Stimulated activated CD4-positive, alpha-beta T cell treated with anti-CD3 and anti-CD28 coated beads, Interleukin-4, amount 100 ng/mL, for 48 hours (primary cell): ENCODE measurements at regions not wholly inside any gene's neighbourhood (a gene's known extent, or its start where the extent isn't known, plus 50 kb on each side); places are given as distances from the start of the nearest gene placed in this dataset.

ENCODE experiments used
- DNase-seq, 2 donors: peaks; one replicate each; pipeline ENCODE4 v3.0.0-alpha.2; 2020; ENCODE audit warnings: low read depth in 2 of 2

DNA sequence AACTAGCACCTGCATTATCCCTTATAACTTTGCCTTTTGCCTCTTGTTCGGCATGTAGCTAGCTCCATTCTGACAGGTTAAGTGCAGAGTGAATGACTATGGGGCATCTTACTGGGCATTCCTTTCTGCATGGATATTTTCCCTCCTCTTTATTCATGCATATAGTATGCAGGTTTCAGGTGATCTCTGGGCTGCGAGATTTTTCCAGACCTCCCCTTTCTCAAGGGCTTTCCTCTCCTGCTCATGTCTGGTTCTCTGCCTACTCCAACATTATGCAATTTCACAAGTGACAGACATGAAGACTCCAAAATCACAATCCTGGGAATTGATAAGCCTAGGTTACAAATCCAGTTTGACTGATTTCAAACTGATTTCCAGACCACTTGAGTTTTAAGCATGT is 503.8 kb downstream of the NXPH1 start:
- DNase-seq, result no peak

DNA sequence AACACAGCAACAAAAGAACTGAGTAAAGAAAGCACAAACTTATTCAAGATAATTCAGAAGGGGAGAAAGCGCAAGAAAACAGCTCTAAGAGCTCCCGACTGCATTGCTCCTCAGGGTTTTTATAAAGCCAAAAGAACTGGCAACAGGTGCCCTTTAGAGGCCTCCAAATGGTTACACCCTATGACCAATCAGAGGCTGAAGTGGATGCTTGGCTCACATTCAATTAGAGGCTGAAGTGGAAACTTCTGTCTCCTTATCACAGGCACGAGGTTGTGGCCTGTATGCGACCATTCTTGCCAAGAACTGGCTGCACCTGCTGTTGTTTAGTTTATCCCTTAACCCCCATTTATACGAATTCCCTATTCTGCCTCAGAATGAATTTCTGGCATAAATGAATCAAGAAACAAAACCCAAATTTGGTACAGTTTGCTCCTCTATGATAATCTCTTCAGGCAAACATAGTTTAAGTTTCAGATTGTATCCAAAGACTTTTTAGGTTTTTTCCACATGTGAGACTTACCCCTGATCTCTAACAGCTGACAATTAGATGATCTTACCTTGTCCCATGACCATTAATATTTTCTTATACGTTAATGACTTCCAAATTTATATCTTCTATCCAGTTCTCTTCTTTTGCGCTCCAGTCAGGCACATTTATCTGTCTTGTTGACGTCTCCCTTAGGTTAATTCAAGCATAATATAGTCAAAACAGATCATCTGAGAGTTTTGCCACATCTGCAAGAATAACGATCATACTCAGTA is 504.8 kb downstream of the NXPH1 start:
- DNase-seq, result no peak

DNA sequence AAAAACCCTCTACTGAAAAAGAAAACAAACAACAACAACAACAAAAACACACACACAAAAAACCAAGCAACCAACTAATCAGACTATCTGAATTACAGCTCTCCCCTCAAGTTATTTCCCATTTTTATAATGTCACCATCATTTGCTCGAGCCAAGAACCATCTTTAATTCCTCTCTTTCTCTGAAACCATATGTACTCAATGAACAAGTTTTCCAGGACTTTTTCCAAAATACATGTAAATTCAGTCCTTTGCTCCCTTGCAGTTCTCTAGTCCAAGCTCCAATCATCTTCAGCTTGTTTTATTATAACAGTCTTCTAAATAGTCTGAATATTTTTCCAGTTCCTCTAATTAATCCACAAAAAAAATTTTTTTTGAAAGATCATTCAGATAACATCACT is 506.0 kb downstream of the NXPH1 start:
- DNase-seq, result no peak

DNA sequence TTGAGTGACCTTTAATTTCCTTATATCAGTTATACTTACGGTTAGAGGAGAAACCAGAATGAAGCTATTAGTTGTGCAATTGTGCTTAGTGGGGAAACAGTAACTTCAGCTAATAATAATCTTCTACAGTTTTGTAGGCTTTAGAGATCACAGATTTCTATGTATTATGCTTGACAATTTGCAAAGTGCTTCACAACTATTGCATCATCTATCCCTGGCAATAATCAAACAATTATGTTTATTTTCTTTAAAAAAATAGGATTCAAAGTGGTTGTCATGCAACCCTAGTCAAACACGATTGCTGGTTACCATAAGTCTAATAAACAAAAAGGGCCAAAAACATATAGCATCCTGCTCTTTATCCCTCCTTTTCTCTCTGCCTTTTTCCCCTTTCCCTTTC is 530.3 kb downstream of the NXPH1 start:
- no peak for DNase-seq

DNA sequence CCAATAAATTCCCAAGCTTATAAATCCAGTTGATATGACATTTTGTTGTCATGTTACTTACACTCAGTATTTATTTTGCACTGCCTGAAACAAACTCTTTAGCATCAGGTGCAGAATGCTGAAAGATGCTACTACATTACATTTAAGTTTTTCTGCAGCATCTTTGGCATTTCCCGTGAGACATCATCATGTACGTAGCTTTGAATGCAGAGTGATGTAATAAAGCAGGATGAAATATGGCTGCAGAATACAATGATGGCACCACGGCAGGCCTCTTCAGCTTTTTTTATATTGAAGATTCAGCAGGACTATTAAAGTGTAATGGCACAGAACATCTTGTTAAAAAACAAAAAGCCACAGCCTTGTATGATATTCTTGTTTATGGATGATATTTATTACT is 531.8 kb downstream of the NXPH1 start:
- DNase-seq, result no peak

DNA sequence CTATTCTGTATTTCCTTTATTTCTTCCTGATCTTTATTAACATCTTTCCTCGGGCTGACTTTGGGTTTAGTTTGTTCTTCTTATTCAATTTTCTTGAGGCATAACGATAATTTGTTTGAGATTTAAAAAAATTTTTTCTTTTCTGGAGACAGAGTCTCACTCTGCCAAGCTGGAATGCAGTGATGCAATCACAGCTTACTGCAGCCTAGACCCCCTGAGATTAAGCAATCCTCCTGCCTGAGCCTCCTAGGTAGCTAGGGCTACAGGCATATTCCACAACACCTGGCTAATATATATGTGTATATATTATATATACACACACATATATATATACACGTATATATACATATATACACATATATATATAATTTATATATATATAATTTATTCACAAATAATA is 540.2 kb downstream of the NXPH1 start:
- DNase-seq, result no peak

DNA sequence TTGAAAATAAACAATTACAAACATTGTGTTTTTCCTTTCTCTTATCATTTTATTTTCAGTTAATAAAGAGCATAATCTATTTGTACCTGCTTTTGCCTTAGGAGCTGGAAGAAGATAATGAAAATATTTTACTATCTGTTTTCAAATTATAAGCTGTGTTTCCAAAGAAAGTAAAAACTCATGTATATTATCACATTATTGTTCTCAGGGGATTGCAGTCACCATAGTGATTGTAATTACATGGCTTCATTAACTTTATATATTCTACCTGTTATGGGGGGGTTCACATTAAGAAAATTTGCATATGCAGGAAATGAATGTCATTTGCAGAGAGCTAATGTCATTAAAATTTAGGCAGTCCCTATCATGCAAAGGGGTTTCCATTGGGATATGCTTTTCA is 542.3 kb downstream of the NXPH1 start:
- no peak for DNase-seq

DNA sequence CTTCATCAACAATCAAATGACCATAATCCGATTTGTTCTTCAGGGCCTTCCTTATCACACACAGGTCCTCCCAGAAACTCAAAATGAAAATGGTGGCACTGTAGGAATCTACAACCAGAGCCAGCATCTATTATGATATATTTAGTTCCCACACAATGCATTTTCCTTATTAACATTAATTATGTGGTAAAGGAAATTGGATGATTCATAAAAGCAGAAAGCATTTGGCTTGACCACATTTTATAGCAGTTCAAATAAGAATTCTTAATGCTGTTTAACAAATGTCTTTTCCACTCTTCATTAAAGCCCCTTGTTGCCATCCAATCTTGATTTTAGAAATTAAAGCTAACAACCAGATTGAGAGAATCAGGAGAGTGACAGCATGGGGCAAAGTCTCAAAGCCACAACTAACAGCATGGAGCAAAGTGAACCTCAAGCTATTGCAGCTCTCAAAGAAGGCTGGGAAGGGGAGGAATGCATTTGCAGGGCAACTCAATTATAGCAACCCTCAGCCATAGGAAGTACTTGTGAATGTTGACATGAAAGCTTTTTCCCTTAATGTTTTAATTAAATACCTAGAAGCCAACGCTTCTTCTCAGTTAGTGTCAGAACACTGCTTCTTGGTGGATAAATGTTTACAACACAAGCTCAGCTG is 549.1 kb downstream of the NXPH1 start:
- DNase-seq, result no peak

DNA sequence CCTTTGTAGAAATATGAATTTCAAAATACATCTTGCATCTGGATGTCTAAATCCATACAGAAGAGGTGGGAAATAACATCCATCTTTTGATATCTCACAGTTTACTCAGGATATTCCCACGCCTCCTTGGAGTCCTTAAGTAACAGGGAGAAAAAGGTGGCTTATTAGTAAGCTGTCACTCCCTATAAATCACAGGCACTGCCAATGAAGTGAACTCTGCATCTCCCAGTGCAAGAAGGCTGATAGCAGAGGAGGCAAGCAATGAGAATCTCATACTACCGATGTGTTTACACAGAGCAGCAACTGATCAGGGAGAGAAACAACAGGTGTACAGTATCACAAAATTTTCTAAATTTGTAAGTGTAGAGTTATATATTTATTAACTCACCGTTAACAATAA is 551.8 kb downstream of the NXPH1 start:
- DNase-seq, result no peak

DNA sequence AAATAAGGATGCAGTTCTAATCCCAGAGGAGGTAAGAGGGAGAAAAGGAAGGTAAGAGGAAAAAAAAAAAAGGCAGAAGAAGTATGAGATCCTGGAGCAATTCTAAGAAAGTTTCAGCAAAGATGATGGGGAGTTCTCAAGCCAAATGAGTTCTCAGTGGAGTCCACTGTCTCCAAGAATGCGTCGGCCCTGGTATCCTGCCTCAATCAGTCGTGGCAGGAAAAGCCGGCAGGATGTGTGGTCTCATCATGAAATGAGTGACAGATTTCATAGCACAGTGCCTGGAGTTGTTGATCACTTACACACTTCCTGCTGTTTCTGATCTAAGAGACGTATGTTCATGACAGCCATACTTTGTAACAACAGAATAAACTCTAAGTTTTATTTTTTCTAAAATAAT is 554.9 kb downstream of the NXPH1 start:
- DNase-seq, result no peak

DNA sequence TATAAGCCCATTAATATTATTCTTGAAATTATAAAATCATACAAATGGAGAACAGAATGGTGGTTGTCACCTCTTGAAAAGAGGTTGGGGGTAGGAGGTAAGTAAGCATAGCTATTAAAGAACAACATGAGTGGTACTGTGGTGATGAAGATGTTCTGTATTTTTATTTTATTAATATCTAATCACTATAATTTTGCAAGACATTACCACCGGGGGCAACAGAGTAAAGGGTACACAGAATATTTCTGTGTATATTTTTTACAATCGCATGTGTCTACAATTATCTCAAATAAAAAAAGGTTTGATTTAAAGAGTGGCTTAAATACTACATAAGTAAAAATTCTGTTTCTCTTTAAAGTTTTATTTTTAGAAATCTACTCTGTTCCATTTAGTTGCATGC is 557.8 kb downstream of the NXPH1 start:
- DNase-seq, result no peak

DNA sequence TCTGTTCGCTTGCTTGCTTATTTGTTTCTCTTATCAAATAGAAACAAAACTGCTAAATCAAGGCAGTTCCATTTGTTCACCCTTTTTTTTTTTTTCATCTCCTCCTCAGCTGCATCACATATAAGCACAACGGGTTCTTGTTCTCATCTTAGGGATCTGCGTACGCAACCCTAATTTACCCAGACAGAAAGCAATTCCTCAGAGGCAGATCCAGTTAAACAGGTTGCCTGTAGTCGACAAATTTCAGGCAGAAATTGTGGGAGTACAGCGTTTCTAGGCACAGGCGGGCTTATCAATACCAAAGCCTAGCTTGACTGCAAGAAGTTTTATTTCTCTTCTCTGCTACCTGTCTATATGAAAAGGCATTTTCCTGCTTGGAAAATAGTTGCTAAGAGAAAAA is 565.4 kb downstream of the NXPH1 start:
- no peak for DNase-seq

DNA sequence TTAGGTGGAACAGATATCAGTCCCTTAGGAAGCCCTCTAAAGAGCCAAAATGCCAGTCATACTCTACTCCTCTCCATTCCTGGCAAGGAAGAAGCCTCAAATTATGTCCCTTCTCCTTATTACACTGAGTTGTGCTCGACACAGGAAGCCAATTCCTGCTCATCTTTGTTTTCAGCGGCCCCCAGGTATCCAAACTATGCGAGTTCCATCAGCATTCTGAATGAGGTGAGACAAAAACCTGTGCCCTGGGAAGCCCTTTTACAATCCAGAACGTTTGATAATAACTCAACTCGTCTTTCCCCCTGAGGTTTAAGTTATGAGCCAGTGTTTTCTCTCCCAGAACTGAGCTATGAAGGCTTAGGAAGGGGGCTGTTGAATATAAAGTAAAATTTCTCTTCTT is 580.5 kb downstream of the NXPH1 start:
- DNase-seq, result no peak

DNA sequence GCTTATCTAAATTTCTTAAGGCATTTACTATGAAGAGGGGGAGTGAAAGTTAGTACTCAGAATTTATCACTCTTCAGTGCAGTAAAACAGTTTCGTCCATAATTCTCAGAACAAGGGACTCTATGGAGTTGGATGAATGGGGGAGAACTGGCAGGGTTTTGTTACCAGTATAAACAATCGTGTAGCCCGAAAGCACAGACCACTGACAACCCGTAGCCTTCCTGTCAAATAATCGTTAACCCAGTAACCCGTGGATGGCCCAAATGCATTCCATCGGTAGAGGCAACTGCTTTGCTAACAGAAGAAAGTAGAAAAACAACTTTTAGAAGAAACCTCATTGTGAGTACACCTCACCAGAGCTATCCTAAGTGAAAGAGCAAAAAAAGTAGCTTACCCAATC is 583.9 kb downstream of the NXPH1 start:
- DNase-seq, result no peak

DNA sequence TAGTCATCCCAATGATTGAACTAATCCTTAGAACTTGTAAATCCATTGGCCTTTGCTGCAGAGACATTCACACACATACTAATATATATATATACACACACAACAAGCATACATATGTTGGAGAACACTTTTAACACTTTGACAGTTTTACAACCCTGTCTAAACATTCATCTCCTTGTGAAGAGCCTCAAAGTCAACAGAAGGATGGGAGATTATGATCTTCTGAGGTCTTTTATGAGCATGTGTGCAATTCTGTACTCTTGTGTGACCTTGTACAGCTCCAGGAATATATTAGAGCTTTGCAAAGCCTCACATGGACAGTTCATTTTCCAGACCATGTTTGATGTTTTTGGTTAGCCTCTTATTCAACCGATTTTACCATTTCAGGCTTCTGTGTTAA is 589.0 kb downstream of the NXPH1 start:
- DNase-seq, result no peak

DNA sequence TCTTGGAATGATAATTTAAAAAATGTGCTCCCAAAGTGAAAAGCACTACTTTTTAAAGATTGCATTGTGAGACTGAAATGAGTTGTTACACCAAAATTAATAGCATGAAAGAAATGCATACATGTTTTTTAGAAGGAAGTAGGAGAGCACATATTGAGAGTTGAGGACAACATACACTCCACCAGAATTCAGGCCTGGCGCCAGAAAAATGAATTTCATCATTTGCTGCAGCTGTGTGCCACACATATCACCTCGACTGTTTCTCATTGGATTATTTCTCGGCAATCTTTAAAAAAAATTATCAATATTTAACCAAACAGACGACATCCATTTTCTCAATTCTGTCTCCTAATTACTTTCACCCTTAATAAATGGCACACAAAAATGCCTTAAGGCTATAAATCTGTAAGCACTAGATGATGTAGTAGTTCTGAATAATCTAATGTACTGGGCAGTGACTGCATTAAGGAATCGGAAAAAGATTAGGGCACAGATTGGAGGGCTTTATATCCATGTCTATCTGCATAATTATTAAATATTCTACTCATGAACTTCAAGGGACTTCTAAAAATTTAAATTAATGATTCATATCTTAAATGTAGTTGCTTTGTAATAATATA is 590.4 kb downstream of the NXPH1 start:
- no peak for DNase-seq

DNA sequence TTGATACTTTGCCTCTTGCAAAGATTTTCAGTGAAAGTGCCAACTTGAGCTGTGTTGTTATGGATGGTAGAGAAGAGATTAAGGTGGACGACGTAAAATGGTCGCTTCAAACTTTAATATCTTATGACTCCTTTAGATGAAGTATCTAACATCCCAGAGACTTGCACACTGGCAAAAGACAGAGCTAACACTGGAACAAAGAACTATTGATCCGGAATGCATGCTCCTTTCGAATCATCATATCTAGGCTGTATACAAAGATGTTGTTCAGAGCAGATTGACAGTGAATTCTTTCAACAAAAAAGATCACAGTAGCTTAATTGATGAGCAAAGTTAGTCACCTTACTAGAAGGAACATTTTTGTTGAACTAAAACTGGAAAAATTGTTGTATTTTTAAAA is 592.7 kb downstream of the NXPH1 start:
- DNase-seq, result no peak

DNA sequence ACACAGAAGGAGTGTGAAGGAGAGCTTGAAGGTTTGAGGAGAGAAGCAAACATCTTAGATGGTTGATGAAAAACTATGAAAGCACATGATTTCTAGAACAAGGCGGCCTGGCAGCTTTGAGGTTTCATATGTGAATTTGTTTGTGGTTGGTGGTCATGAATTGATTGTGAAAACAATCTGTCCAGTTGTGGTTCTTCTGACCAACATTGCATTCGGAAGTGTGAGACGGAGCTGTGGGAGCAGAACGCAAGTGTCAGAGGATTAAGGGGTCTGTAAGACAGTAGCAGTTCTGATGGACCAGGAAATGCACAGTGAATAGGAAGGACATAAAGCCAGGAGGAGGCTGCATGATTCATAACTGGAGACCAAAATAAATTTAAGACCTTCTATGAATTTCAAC is 594.6 kb downstream of the NXPH1 start:
- DNase-seq, result no peak

DNA sequence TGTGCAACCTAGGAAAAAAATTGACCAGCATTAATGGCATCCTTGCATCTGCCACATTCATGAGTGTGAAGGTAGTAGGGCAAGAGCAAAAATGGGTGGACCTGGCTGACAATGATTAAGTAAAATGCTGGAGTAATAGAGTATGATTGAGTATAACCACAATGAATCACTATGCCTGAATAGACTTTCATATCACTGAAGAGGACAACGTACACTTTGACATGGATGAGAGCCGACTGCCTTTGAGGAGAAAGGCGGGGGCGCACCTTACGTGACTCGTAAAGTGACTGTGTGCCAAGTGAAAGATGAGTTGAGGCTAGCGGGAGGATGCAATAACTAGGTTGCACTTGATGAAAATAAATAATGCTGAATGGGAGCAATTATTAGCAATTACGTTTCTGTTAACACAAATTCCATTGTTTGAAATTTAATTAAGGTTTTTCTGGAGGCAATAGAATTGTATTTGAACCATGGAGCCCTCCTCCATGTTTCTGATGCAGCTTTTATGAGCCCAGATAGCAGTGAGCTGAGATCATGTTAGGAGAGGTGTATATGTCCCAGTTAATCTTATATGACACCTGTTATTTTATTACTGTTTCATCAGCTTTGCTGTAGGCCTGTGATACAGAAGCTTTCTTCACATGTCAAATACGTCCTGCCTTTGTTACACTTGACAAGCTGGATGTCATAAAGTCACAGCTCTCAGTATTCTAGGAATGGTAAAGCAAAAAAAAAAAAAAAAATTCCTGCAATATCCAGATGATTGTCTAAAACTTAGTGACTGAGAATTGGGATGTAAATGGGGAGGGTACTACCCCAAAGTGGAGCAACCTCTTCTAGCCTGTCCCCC is 596.5 kb downstream of the NXPH1 start:
- no peak for DNase-seq

DNA sequence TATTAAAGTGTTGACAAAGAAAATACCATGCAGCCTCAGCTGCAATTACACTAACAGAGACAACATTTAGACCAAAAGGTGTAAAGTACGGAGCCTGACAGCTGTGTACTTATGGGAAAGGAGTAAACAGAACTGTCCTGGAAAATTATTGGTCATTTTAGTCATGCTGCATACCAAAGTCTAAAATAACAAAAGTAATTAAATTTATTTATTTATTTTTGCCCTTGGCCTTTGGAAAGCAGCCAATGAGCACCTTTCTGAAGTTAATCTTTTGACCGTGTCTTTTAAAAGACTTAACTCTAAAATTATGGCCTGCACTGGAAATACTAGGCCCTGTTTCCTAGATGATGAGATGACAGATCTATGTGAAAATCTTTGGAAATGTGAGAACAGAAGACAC is 597.6 kb downstream of the NXPH1 start:
- DNase-seq, result no peak

DNA sequence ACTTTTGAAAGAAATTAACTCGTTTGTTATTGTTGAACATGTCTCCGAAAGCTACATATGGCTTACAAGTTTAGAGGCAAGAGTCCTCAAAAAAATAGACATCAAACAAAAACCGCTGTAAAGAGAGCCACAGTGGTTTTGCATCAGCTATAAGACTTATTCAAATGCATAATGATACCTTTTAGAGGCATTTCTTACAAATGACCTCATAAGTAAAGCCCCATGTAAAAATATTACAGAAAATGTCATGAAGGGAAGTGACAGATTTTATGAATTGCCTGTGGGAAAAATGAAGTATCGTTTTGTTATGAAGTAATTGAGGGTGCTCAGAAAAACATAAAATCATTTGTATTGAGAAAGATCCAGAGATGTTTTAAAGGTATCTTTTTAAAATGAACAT is 598.0 kb downstream of the NXPH1 start:
- no peak for DNase-seq

DNA sequence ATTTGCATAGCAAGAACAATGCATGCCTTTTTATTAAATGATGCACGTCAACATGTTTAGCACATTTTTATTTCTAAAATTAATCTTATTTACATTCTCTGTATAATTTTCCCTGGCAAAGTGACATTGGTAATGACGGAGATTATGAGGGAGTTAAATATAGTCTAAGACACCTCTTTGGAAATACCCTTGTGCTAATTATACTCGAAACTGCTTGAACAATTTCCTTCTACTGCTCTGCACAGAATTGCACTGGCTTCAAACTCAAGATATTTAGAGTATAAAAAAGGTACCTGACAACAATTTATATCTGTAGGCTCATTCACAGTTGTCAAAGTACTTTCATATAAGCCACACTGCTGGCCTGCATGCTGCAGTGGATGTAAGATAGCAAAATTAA is 602.7 kb downstream of the NXPH1 start:
- no peak for DNase-seq
